Thyroid gland (tissue), 4 donors: ENCODE measurements at regions not wholly inside any gene's neighbourhood (a gene's known extent, or its start where the extent isn't known, plus 50 kb on each side); places are given as distances from the start of the nearest gene placed in this dataset. TPM values are rescaled to one million over a fixed set of nuclear protein-coding genes. Genes with fewer than 3 reads are reported as not detected.

Source experiments
- DNase-seq, 2 donors: peaks; one replicate each; pipeline ENCODE4 v3.0.0-alpha.2; 2019
- H3K27ac ChIP-seq, 3 donors: fragments of 200-600 bp; sonication (generic); 1 replicate in 2 of 3; 2 replicates in 1 of 3; pipeline ENCODE4 v1.5.1; 2016 to 2019; ENCODE audit warnings: mild to moderate bottlenecking in 1 of 3, moderate library complexity in 1 of 3
- H3K27me3 ChIP-seq: fragments of 200-600 bp; sonication (generic); one replicate; pipeline ENCODE4 v1.5.1; 2019
- H3K36me3 ChIP-seq, 2 donors: fragments of 200-600 bp; sonication (generic); one replicate each; pipeline ENCODE4 v1.5.1; 2016 to 2019
- H3K4me1 ChIP-seq, 2 donors: fragments of 200-600 bp; sonication (generic); one replicate each; pipeline ENCODE4 v1.5.1; 2017 to 2019
- H3K4me3 ChIP-seq, 3 donors: fragments of 200-600 bp; sonication (generic); replicated peaks in 1 of 3; 1 replicate in 2 of 3; 2 replicates in 1 of 3; pipeline ENCODE4 v1.5.1; 2016; ENCODE audit warnings: mild to moderate bottlenecking in 1 of 3
- H3K9me3 ChIP-seq: fragments of 200-600 bp; sonication (generic); one replicate; pipeline ENCODE4 v1.5.1; 2017
- POLR2A ChIP-seq, 2 donors: fragments of 450-650 bp; IDR thresholded peaks; one replicate each; pipeline ENCODE4 v1.6.1; 2017; ENCODE audit warnings: antibody characterized with exemption in 2 of 2, mild to moderate bottlenecking in 2 of 2, moderate library complexity in 1 of 2
- WGBS, 2 donors: methylation state at CpG; one replicate each; pipeline ENCODE4 v1.1.5; 2017; 5-methylcytosine and 5-hydroxymethylcytosine counted together
- intact Hi-C: fragments of 100-400 bp; cut with DNase I; formaldehyde crosslinking; loops from one replicate; pipeline ENCODE4 v1.15.1; 2023
- small RNA-seq: library from RNA; depleted of rRNA; stranded (forward); fragments of <200 nt; gene quantifications from one replicate; pipeline ENCODE3, GENCODE V24; 2016
- TF ChIP-seq, protein P1 (sequence below), 6 experiments: fragments of 200-600 bp in 3 of 6; fragments of 450-650 bp in 3 of 6; sonication (generic) in 3 of 6; IDR thresholded peaks; one replicate each; pipeline ENCODE4 v1.5.1; 2016 to 2019; ENCODE audit warnings: antibody characterized with exemption in 6 of 6, mild to moderate bottlenecking in 2 of 6, inconsistent platforms in 1 of 6, moderate library complexity in 1 of 6

- Histone ChIP-seq H3K4me3 (no peak overlapping the region), H3K9me3 (no peaks in the 10 kb centered on the region), H3K36me3 (no peaks in the 10 kb centered on the region), H3K27me3 (no peaks in the 10 kb centered on the region), H3K27ac (no peak overlapping the region), H3K4me1 (no peaks in the 10 kb centered on the region)
- no peak for DNase-seq
- WGBS, 2 donors: 92% methylated on average over 5 of the region's 5 CpGs
- TF ChIP-seq, protein P1, sequence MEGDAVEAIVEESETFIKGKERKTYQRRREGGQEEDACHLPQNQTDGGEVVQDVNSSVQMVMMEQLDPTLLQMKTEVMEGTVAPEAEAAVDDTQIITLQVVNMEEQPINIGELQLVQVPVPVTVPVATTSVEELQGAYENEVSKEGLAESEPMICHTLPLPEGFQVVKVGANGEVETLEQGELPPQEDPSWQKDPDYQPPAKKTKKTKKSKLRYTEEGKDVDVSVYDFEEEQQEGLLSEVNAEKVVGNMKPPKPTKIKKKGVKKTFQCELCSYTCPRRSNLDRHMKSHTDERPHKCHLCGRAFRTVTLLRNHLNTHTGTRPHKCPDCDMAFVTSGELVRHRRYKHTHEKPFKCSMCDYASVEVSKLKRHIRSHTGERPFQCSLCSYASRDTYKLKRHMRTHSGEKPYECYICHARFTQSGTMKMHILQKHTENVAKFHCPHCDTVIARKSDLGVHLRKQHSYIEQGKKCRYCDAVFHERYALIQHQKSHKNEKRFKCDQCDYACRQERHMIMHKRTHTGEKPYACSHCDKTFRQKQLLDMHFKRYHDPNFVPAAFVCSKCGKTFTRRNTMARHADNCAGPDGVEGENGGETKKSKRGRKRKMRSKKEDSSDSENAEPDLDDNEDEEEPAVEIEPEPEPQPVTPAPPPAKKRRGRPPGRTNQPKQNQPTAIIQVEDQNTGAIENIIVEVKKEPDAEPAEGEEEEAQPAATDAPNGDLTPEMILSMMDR (IDR thresholded peaks at IDR 0.05): no peak
- no peak for TF ChIP-seq POLR2A (IDR thresholded peaks at IDR 0.05)
- intact Hi-C loops: no loop called here
Measured at GRCh38 chr13:70203661-70204229, 95.5 kb upstream of the KLHL1 start.

GRCh38 chr13:70191034-70191433, 82.8 kb upstream of the KLHL1 start:
- TF ChIP-seq POLR2A (IDR thresholded peaks at IDR 0.05): no peak
- DNase-seq: no peak
- intact Hi-C loops: no loop called here
- no peak overlapping the region for H3K4me3 ChIP-seq
- H3K4me1 ChIP-seq: no peaks in the 10 kb centered on the region
- no peak overlapping the region for H3K27ac ChIP-seq
- no peaks in the 10 kb centered on the region for H3K27me3 ChIP-seq
- no peaks in the 10 kb centered on the region for H3K9me3 ChIP-seq
- no peaks in the 10 kb centered on the region for H3K36me3 ChIP-seq

DNA sequence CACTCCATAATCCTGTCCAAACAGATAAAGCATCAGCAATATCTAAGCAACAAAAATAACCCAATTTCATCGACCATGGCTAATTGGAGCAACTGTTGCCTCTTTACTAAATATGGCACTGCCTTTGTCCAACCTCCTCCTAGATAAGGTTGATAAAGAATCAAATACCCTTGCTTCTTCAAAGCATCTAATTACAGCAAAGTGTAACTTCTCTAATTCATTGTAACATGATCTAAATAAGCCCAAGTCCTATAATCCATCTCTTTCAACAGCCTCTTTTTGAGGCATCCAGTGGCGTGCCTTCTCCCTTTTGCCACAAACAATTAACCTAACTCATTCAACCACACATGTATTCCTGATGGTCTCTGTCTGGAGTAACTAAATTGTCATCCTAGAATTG, 81.7 kb upstream of the KLHL1 start:
- 76 to 78% methylated on average over 2 of the region's 2 CpGs for WGBS, 2 donors
- H3K27ac ChIP-seq: no peak overlapping the region

DNA sequence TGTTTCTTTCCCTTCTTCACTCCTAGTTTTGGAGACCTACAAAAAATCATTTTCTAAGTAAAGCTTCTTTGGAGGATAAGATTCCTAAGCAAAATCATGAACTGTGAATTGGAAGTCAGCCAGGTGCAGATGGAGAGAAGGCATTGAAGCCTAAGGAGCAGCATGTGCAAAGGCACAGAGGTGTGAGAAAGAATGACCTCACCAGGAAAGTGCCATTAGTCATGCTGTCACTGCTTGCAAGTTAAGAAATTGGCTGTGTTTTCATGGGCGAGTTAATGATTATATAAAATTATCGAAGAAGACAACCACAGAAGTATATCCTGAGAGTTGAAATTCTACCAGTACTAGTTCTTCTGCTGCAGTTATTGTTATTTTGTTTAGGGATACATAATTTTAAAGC, 80.3 kb upstream of the KLHL1 start:
- H3K9me3 ChIP-seq: no peaks in the 10 kb centered on the region
- no peak for DNase-seq
- no peaks in the 10 kb centered on the region for H3K36me3 ChIP-seq
- TF ChIP-seq, protein P1 (IDR thresholded peaks at IDR 0.05): no peak
- no peak for TF ChIP-seq POLR2A (IDR thresholded peaks at IDR 0.05)
- H3K27me3 ChIP-seq: no peaks in the 10 kb centered on the region
- H3K27ac ChIP-seq: no peak overlapping the region
- H3K4me3 ChIP-seq: no peak overlapping the region
- 81 to 85% methylated on average over 2 of the region's 2 CpGs for WGBS, 2 donors
- intact Hi-C loops: no loop called here
- H3K4me1 ChIP-seq: no peaks in the 10 kb centered on the region

More for the DNA sequence above, 81.7 kb upstream of the KLHL1 start:
- Histone ChIP-seq H3K9me3 (no peaks in the 10 kb centered on the region), H3K4me1 (no peaks in the 10 kb centered on the region), H3K27me3 (no peaks in the 10 kb centered on the region), H3K4me3 (no peak overlapping the region), H3K36me3 (no peaks in the 10 kb centered on the region)
- intact Hi-C loops: no loop called here
- no peak for DNase-seq
- TF ChIP-seq, protein P1 (IDR thresholded peaks at IDR 0.05): no peak
- TF ChIP-seq POLR2A (IDR thresholded peaks at IDR 0.05): no peak

- 78 to 85% methylated on average over 2 of the region's 2 CpGs for WGBS, 2 donors
Measured at GRCh38 chr13:70183041-70183440, 74.8 kb upstream of the KLHL1 start.

More at GRCh38 chr13:70183041-70183440, 74.8 kb upstream of the KLHL1 start:
- no peaks in the 10 kb centered on the region for H3K36me3 ChIP-seq
- H3K27me3 ChIP-seq: no peaks in the 10 kb centered on the region
- H3K4me3 ChIP-seq: no peak overlapping the region
- no peaks in the 10 kb centered on the region for H3K9me3 ChIP-seq
- TF ChIP-seq, protein P1 (IDR thresholded peaks at IDR 0.05): no peak
- TF ChIP-seq POLR2A (IDR thresholded peaks at IDR 0.05): no peak
- no peak for DNase-seq
- H3K4me1 ChIP-seq: no peaks in the 10 kb centered on the region
- no peak overlapping the region for H3K27ac ChIP-seq
- intact Hi-C loops: no loop called here

Small RNA genes in the stretch of these regions (small RNA-seq; reads per million reads assigned to genes)
- gene AL445264.1 (not detected), gene RNU6-54P (not detected)
